Stimulated activated CD8-positive, alpha-beta memory T cell treated with anti-CD3 and anti-CD28 coated beads, Interleukin-15, amount 100 ng/mL, for 4 hours (primary cell): ENCODE measurements at regions not wholly inside any gene's neighbourhood (a gene's known extent, or its start where the extent isn't known, plus 50 kb on each side); places are given as distances from the start of the nearest gene placed in this dataset.

Experiments
- DNase-seq, 2 donors: peaks; one replicate each; pipeline ENCODE4 v3.0.0-alpha.2; 2020; ENCODE audit warnings: low read depth in 2 of 2

DNA sequence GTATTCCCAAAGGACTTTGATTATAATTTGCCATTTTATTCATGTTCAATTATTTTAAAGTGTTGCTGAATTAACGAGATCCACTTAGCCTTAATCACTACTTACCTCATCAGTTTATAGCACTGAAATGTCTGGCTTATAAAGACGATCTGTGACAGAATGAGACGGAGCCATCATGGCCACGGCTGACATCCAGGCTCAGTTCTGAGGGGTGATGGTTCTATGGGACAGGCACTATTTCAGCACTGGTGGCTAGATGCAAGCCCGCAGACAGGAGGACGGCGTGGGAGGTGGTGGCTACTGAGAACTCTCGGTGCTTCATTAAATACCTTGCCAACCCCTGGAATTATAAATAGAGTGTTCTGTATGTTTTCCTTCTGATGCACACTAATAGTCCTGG lies 1084.2 kb upstream of the TENM3 start:
- no peak for DNase-seq

DNA sequence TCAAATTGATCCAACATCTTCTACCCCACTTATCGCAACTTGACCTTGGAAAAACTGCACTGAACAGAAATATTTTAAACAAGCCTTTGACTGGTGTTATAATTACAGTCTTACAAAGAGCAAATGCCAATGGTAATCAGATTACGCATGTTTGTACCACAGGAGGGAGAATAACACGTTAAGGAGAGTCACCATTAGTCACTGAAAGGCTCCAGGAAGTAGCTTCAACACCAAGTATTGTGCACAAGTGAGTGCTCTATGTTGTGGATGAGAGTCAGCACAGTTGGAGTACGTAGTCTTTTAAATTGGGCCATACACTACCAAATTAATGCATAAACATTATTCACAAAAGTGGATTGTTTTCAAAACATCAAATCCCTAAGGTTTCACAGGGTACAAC lies 1081.5 kb upstream of the TENM3 start:
- no peak for DNase-seq

DNA sequence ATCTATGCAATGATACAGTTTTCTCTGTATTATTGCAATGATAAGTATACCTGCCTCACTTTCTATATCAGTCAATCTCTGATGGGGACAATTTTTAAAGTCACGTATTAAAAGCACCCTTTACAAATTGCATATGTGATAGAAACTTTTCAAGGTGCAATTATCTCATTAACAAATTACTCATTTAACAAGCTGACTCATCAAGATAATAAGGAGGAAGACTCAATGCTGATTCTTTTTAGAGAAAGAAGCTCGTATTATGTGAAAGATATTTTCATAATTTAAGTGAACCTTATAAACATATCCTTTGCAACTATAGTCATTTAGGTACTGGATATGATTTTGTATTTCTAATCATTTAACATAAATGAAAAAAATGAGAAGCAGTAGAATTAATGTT lies 1080.9 kb upstream of the TENM3 start:
- DNase-seq = no peak

DNA sequence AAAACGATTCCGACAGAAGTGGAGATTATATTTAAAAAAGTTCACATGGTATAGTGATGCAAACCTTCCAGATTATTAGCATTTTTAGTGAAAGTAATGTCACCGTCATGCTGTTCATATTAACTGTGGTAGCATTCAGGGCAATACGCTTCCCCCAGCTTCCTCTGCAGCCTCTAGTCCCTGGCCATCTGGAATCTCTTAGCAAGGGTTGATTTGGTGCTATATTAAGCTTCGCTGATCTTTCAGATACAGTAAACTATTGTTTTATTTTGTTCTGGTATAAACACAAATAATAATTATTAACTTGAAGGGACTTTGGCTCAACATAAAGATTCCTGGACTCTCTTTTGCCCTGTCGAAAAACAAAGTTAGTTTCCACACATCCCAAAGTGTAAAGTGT lies 1080.5 kb upstream of the TENM3 start:
- no peak for DNase-seq

DNA sequence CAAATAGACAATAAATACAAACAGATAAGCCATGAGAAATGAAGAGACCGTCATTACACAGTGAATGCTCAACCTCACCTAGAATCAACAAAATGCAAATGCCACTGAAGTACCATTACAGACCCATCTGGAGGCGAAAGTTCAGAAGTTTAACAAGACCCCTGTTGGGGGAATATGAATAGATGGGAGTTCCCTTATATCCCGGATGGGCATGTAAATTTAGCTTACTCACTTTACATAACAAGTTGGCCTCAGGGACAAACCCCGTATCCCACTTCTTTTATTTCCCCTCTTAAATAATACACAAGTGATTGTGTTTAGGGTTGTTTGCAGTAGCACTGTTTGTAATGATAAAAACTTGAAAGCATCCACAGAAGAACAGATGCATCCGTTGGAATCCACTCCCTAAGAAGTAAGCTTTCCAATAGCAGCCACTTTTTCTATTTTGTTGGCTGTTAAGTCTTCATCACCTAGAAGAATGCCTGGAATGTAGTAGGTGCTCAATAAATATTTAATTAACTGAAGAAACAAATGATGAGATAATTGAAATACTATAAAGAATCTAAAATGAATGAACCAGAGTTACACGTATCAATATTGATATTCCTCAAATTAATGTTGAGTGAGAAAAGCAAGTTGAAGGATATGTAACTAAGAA lies 1076.3 kb upstream of the TENM3 start:
- DNase-seq = no peak

DNA sequence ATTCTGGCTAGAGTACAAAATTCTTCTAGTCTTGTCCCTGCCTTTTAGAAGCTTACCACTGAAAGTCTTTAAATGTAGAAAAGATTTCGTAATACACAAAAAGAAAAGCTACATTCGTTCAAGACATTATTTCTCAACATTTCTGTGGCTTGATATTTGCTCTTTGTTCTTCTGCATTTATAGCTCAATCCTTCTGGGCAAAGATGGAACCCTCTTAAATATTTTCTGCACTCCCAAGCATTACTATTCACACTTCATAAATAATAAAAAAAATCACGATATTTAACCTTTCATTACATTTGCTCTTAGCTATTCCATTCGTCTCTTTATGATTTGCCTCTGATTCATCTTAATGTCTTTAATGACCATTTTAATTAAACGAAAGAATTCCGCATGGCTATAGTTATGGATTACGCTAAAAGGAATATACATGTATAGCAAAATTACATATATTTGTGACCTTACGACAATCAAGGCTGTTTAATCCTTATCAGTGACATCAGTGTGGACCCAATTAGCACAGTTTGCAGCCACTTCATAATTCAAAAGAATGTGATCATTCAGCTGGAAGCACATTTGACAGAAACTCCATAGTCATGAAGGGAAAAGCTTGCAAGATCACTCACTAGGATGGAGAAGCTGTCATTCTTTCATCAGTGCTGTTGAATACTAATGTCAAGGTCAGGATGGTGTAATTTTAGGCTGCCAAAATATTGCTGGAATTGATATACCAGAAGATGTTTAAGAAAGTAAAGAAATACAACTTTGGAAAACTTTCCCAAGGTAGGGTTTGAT lies 1075.0 kb upstream of the TENM3 start:
- DNase-seq = no peak

DNA sequence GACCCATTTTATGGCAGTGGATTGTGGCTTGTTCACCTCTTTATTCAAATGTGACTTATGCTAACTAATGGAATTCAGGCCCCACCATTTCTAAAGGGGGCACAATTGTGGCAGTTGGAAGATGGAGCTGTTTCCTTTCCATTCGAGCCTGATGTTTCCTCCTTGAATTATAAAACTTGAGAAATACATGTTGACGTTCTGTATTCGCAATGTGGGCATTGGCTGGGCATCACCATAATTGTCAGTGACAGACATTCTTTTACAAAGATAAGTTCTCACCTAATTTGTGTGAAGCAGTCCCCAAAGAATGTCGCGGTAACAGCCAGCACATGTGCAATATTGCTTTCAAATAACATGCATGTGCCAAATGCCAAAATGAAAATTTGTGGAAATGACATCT lies 1070.2 kb upstream of the TENM3 start:
- DNase-seq = no peak

DNA sequence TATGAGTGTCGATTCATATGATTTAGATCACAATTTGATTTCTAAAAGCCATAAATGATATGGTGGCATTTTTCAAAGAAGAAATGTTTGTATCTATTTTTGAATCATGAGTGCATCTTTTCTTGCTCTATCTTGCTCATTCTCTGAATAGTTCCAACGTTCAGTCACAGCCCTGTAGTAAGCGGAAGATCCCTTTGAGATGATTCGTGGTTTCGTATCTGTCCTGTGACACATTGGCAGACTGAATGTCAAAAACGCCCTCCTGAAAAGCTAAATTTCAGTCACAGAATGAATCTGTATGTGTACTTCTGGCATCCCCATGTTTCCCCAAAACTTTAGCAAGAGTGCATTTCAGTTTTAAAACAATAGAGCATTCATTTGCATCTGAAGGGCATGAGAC lies 1066.9 kb upstream of the TENM3 start:
- DNase-seq = no peak

DNA sequence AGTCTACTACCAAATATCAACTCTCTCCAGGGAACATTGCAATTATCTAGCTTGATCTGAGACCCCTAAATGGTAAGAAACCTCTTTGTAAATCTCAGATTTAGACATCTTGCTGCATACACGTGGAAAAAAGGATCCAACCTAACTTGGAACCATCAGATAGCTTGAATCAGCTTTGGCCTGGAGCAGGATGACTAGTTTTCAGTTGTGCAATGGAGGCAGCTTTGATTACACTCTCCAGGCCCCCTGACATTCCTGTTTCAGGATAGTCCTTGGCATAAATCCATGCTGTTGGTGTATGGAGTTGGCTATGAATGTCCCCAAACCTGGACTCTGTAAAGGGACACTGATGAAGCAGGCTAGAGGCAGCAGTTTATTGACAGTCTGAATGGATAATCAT lies 1061.9 kb upstream of the TENM3 start:
- DNase-seq = no peak

DNA sequence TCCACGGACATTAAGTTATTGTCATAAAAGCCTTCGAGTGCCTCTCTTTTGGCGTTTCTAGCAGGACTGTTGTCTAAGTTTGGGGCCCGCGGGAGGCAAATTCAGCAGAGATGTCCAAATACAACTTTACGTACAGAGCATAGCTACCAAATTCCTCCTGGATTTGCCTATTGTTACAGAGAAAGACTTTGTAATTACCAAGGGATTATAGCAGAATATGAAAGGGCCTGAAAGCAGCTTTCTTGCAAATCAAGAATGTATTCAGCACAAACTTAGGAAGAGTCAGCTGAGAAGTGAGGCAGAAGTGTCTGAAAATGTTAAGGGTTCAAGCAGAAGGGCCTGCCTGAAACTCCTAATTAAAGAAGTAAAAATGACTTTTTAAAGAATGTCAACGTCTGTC lies 1053.5 kb upstream of the TENM3 start:
- DNase-seq = no peak

DNA sequence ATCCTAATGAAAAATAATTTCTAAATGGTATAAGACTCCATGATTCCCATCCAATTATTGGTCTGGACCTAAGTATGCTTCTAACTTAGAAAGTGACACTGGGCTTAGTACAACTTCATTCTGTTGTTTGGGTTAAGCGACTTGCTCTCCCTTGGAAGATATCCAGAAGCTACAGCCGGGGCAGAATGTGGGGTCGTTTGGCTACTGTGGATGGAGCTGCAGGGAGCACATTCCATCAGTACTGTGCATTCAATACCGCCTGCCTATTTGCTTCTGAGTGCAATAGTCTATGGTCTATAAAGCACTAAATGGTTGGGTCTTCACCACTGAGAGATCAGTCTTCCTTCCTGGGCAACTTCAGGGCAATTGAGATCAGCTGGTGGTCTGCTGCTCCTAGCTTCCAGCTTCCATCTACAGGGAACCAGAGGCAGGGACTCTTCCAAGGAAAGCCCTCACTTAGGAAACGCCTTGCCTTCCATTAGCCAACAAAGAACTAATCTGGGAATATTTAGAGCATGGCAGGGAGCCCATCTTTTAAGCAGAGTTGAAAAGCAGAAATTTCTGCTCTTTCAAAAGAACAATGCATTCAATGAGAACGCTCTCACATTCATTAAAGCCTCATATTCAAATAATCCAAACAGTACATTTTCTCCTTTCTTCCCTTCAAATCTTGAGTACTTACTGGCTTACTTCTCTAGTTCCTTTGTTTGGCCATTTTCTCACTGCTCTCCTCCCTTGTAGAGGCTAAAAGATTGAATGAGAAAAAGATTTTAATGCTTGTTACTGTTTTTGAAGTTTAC lies 1049.9 kb upstream of the TENM3 start:
- DNase-seq = no peak

DNA sequence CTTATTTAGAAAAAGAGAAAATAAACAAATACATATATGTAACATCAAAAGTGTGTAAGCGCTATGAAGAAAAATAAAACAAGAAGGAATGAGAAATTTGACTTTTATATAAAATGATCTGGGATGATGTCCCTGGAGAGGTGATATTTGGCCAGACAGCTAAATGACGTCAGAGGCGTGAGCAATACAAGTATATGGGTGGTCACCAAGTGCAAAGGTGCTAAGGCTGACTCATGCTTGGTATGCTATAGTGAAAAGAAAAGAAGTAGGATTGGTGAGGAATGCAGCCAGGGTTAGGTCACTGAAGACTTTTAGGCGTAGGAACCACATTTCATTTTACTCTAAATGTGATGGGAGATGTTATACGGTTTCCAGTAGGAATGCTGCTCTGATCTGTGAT lies 1049.1 kb upstream of the TENM3 start:
- DNase-seq = no peak

DNA sequence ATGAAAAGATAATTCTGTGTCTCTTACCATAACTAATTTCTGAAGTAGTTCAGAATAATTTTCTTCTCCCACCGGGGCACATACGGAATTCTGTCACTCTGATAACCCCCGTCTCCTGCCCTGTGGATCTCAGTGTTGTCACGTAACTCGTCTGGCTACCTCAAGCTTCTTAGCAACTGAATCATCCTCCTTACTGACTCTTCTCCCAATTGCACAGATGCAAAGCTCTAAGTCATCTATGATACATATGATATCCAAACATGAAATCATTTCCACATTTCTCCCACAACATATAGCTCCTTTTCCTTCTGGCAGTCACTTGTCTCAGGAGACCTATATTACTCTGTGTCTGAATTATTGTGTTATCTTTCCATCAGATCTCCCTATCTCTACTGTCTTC lies 1043.1 kb upstream of the TENM3 start:
- DNase-seq = no peak

DNA sequence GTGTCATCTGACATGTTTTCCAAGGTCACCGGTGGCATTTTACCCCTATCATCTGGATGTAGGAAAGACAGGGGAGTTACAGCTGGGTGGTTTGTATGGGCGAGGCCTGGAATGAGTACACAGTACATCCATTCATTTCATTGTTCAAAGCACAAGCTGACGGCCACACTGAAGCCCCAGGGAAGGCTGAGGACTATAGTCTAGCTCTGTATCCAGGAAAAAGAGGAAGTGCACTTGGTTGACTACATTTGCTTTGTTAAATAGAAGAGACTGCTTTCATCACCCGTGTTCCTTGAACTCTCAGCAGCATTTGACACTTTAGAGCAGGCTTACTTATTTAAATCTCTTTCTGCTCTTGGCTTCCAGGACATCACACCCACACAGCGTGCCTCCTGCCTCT lies 1041.0 kb upstream of the TENM3 start:
- no peak for DNase-seq

DNA sequence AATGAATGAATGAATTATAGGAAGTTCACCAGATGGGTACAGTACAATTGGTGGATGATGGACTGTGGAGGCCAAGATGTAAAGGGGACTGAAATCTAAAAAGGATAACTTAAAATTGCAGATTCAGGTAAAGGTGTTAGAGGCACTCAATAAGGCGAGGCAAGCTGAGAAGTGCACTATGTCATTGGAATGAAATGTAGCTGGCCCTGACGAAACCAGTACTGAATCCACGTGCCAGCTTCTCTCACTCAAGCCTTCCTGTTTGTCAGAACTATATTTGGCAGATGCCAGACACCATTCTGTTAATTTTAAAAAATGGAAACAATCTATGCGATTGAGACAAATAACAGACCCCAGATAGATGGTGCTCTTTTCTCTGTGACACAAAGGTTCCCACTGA lies 1039.1 kb upstream of the TENM3 start:
- no peak for DNase-seq

DNA sequence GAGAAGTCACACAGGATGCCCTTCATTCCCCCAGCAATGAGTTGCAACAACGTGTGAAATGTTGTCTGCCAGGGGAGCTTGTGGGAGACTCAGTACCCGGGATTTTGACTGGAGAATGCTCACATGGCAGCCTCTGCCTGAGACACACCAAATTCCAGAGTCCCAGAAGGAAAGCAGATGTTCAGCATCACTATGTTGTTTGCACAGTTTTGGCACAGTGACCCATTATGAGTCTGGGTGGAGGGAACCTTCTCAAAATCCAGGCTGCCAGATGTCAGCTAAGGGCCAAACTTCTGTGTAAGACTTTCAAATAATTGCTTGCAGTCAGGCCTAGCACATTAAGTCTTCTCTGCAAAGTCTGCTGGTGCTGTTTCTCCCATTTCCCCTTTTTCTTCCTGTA lies 1029.7 kb upstream of the TENM3 start:
- DNase-seq = no peak

DNA sequence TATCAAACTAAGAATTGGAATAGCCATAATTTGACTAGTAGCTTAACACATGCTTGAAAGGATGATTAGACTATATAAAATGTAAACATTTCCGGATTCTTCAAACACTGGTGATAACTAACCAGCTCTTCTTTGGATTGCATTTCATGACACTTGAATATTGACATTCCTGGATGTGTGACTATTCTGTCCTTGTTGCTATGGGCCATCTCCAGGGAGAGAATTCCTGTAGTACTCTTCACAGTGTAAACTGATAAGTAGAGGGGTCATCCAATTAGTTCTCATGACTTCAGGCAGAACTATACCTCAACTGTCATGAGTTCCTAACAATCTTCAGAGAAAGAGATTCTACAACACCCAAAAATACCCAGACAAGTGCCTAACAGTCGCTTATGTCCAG lies 1026.7 kb upstream of the TENM3 start:
- DNase-seq = no peak

DNA sequence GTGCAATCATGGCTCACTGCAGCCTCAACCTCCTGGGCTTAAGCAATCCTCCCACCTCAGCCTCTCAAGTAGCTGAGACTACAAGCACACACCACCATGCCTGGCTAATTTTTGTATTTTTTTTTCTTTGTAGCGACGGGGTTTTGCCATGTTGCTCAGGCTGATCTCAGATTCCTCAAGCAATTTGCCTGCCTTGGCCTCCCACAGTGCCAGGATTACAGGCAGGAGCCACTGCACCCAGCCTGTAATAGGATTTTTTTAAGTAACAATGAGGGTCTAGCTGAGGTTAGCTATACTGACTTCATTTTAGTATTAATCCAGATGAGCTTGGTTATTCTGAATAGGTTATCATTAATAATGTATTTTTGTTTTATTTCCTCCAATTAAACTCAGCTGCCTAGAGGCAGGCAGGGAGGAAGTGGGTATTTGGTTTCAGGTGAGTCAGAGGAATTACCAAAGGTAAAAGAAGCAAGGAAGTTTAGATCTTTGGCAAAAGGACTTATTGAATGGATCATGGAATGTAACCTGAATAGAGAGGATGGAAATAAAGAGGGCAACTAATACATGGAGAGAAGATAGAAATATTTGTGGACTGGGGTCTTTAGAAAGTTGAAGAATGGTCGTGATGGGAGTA lies 1023.3 kb upstream of the TENM3 start:
- no peak for DNase-seq

DNA sequence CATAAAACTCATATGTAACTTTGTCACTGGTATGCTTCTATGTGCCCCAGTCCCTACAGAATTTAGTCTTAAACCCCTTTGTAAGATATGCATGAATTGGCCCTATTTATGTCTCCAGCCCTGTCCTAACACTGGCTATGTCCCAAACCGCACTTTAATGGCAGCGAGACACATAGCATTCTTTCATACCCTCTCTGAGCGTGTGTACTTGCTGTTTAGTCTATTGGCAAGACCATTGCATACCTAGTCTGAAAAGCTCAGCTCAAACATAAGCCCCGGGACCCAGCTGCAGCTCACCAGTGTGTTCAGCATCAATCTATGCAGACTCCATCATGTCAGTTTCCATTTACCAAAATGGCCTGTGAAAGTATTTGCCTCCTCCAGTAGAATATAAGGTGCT lies 1018.4 kb upstream of the TENM3 start:
- no peak for DNase-seq

DNA sequence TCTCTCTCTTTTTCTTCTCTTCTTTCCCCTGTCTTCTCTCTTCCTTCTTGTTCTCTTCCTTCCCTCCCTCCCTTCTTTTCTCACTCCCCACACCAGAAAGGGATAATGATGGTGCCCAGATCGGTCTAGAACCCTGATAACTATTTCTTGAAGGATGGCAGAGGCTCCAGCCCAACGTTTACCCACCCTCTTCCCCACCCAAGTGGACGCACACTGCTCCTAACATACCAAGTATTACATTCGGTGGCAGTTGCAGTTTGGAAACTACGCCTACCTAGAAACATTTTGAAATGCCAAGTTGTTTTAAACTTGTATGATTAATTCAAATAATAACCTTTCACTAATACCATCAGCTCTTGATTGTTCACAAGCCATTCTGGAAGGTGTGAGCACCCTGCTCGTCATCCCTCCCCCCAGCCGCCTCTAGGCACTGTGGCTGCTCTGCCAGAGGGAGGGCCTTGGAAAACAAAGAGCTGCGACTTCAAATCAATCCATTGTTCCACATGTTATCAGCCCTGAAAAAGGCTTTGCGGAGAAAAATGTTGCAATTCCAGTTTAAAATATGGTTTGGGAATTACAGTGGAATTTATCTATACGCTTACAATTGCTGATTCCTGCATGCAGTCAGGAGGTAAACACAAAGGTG lies 1017.5 kb upstream of the TENM3 start:
- DNase-seq = no peak

DNA sequence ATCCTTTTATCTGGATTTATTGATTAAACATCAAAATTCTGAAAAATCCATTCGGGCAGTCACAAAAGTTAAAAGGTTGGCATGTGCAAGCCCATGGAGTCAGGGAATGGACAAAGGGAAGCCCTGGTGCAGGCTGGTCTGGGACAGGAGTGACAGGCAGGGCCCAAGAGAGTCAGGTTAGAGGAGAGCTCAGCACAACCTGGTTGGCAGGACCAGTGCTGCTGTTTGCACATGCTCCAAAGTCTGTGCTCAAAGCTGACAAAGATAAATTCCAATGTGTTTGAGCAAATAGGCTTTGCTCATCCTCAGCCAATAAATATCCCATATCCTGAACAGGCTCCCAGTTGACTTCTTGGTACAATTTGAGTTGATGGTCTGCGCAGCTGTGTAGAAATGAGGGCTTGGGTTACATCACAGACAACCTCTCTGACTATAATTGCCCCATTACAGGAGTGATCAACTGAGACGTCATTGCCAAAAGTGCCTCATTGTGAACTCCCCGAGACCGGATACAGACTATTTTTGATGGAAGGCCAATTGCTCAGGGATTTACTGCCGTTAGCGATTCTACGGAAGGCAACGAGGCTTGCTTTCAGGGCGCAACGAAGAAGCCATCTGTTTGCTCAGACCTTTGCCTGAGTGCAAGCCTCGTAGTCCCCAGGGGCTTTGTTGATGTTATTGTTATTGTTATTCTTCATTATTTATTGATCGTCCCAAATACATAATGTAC lies 1008.1 kb upstream of the TENM3 start:
- DNase-seq = no peak
